HG02678 (cell line): ENCODE measurements at regions not wholly inside any gene's neighbourhood (a gene's known extent, or its start where the extent isn't known, plus 50 kb on each side); places are given as distances from the start of the nearest gene placed in this dataset.
A peak's percentile ranks its signal among the peaks of the same experiment; 100 is the strongest.
"Not testable (repeated sequence)": the region's sequence is repeated elsewhere in the genome, so short reads cannot be mapped to it uniquely, and the experiment has no call there.

Experiments used
- ATAC-seq: cut with Tn5 transposase; IDR thresholded peaks from one replicate; pipeline ENCODE4 v1.9.1; 2021; ENCODE audit warnings: mild to moderate bottlenecking, moderate library complexity; ENCODE audit not compliant: unreplicated experiment

DNA sequence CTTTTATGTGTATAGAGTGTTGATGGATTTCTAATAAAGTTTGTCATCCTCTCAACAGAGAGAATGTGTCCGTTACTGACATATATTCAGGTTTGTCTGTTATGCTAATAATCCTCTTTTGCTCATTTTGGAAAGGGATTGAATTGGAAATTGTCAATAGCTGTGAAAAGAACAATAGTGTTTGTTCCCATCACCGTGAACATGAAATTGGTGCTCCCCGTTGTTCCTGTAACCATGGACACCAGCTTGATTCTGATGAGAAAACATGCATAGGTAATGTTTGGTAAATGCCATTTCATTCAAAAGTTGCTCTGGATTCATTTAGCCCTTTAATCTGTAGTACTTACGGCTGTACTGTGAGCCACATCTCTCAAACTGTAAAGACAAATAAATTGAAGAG lies 707.0 kb upstream of the GOLIM4 start:
- no peak for ATAC-seq

DNA sequence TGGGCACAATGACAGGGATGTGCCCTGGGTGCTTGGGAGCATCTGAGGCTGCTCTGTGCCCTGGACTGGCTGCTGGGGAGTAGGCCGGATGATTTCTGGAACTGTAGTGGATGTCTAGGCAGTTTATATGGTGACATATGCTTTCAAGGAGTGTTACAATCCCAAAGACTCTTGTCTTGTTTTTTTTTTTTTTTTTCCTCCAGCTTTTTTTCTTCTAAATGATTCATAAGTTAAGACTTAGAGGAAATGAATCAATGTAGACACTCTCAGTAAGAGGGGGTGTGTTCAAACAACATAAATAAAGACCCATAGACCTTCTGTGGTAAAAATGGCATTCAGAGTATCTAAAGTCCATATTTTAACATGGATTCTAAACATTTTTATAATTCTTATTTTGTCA lies 706.1 kb upstream of the GOLIM4 start:
- ATAC-seq = no peak

DNA sequence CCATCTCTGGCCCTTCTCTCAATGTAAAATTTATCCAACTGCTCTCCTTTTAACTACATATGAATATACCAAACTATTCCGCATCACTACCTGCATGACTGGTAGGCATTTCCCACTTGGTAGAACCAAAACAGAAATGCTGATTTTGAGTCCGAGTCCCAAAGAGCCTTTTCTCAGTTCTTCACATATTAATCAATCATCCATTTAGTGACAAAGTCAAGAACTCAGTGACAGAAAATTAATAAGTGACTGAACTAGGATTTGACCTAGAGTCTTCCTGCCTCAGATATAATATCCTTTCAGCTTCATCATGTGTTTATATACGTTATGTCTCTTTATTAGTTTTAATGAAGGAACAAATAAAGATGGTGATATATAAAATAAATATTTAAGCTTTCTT lies 700.6 kb upstream of the GOLIM4 start:
- no peak for ATAC-seq

DNA sequence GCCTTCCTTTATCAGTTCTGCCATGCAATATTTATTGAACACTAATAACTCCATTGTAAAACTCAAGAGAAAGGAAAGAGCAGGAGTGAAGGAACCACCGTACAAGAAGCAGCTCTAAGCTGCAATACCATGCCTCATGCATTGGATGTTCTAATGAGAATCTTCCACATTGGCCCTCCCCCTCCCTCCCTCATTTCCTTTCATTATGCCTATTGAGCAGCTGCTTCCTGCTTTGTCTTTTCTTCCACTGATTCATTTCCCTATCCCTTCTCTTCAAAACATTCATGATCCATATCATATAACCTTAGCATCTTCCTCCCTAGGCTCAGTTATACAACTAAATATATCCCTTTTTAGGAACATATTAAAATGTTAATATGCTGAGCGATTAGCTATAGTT lies 698.7 kb upstream of the GOLIM4 start:
- no peak for ATAC-seq

DNA sequence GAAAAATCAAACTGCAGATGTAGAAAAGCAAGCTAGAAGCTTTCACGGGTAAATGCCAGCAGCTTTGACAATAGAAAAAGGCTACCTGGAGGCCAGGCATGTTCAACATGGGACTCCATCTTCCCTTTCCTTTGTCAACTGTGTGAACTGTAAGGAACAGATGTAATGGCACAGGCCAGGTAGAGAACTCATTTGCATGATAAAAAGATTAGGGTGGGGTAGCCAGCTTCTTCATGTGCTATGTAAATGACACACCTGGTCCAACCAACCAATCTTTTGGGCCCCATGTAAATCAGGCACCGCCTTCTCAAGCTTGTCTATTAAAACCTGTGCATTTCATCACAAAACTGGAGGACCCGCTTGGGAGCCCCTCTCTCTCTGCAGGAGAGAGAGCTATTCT lies 686.5 kb upstream of the GOLIM4 start:
- ATAC-seq = no peak

DNA sequence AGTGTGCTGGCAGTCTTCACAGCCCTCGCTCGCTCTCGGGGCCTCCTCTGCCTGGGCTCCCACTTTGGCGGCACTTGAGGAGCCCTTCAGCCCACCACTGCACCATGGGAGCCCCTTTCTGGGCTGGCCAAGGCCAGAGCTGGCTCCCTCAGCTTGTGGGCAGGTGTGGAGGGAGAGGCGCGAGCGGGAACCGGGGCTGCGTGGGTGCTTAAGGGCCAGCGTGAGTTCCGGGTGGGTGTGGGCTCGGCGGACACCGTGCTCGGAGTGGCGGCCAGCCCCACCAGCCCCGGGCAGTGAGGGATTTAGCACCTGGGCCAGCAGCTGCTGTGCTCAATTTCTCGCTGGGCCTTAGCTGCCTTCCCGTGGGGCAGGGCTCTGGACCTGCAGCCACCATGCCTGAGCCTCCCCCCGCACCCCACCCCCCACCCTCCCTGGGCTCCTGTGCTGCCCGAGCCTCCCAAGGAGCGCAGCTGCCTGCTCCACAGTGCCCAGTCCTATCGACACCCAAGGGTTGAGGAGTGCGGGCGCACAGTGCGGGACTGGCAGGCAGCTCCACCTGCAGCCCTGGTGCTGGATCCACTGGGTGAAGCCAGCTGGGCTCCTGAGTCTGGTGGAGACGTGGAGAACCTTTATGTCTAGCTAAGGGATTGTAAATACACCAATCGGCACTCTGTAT lies 684.4 kb upstream of the GOLIM4 start:
- ATAC-seq = not testable (repeated sequence)

DNA sequence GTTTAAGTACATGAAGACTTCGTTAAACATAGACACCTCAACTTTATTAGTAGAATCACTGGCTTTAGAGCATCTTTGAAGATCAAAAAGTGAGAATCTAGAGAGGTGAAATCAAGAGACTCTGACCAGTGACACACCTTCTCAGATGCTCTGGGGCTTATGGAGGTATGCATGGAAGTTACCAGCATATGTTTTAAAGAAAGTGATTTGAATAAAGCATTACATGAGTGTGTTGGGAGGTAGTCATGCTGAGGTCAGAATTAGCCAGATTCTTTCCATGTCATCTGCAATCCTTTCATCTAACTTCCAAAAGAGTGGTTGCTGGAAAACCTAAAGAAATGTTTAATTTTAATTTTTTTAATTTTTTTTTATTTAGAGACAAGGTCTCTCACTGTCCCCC lies 658.0 kb upstream of the GOLIM4 start:
- no peak for ATAC-seq

DNA sequence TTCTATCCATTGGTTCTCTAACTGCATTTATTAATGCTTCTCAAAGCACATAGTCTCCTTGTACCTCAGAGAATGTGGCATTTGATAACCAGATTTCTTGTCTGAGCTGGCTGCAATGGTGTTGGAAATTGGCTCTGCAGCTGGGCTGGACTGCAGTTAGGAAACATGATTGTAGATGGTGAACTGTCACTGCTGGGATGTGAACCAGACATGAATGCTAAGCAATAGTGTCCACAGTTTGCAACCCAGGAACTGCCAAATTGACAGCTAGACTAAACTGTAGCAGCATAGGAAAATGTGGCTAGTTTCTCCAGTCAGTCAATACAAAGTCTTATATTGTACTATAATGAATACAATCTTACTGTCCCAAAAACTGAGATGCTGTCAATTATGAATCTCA lies 656.6 kb upstream of the GOLIM4 start:
- ATAC-seq = no peak

DNA sequence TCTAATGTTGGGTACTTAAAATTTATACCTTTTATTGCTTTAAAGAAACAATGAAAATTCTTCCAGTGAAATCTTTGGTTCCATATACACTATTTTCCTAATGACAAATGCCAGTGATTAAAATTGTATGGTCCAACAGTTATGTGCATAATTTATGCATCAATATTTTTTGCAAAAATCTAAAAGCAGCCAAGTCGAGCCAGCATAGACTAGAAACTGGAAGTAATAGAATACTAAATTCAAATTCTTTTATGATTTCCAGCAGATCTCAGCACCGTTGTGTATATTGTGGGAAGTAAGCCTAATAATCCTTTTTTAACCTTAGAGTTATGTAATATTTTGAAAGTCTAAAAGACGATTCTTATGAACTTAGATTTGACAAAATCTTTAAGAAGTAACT lies 652.0 kb upstream of the GOLIM4 start:
- ATAC-seq = no peak

DNA sequence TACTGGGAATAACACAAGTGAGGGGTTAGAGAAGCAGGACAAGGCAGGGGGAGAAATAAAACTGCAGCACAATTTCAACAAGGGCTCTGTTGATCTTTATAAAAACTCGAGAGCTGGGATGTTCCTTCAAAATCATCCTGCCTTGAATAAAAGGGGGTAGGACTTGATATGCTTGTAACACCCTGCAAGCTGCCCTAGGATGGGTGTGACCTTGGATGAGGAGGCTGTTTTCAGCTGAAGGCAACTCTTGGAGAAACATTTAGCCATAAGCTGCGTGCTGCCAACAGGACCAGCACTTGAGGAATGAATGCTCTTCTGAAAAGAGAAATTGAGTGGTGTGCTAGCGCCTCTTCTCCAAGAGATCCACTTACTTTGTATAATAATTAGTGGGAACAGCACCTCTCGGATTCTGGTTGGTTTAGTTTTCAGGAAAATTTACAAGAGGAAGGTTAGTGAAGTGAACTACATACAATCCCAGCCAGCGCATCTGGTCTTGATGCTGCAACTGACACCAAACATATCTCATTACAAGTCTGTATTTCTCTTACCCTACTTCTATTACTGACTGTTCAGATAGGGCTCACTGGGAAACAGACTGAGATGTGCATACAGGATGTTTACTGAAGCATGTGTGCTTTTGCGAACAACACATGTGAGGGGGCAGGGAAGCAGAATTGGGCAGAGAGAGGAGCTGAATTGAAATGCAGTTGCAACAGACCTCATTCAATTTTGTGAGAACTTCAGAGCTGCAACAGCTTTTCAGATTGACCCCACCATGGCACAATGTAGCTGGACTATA lies 643.0 kb upstream of the GOLIM4 start:
- no peak for ATAC-seq

DNA sequence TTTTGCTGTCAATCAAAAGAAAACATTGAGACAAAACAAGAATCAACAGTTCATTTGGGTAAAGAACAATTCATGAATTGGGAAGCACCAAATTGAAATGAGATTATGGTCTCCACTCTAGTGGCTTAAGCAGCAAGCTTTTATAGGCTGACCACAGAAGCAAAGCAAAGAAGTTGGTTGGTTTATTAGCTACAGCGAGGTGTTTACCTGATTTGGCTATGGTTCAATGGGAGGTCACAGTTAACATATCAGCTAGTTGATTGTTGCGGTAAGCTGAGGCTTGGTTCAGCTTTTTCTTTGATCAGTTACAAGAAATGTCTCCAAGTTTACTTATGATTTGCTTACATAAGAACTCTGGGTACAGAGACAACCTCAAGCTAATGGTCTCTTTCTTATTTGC lies 640.5 kb upstream of the GOLIM4 start:
- ATAC-seq = no peak

DNA sequence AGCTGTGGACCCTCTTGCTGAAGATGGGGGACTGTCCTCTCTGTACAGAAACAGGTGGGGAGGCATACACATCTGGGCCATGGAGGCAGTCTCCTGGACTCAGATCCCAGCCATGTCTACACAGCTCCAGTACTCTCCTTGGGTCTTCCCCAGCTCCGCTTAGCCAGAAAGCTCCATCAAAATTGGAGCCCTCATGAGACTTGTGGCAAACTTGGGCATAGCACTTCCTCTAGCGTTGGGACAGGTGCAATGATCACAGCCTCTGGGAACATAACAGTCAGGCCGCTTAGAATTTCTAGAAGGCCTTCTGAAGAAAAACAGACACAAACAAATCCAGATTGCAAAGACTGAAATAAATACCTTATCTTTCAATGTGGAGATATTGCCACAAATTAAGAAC lies 634.3 kb upstream of the GOLIM4 start:
- ATAC-seq = no peak

DNA sequence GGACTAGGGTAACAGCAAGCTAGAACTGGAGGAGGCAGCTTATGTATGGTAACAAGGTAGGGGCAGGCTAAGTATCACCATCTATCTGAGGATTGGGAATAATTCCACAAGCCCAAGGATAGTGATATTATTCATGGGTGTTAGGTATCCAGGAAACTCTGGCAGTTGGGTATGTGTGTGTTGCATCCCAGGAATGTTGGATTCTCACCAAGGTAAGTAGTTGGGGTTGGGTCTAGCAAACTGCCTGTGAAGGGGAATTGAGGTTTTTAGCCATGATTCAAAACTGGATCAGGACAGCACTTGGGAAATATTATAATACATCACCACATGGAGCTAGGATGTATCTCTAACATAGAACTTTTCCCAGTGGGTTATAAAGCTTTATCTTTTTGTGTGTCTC lies 626.4 kb upstream of the GOLIM4 start:
- ATAC-seq = no peak

DNA sequence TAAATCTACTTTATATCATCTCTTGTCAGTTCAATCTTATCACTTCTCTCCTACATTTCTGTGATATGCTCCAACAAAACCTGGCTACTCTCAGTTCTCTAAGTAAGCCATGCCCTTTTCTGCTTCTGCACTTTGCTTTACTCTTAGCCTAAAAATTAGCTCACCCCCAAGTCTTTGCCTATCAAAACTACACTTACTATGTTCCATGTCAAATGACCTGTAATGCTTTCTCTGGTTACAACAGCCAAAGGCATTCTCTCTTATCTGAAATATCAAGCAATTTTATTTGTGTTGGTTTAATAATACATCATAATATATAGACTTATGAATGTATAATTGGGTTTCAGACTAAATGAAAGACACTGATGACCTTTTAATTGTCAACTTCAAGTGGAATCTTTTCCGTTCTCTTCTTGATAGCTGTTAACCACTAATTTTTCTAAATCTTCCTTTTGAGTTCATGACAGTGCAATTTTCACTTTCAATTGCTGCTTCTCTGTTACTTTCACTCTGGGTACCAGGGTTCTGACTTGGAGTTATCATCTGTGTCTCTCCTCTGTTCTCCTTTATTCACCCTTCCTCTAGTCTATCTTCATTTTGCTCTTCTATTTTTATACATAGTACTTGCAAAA lies 619.0 kb upstream of the GOLIM4 start:
- peak; percentile 87 for ATAC-seq

DNA sequence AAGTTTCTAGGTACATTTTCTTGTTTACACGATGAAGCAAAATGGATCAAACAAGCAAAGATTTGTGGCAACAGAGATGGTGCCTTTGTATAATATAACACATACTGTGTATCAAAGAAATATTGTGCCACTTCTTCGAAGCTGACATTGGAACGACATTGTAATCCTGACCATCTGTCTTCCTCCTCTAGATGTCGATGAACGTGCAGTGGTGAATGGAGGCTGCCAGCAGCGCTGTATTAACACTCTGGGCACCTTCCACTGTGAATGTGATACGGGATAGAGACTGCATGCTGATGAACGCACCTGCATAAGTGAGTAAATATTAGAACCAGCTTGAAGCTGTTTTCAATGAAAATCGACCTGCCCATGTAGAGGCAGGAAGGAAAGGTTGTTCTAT lies 613.3 kb upstream of the GOLIM4 start:
- ATAC-seq = no peak

DNA sequence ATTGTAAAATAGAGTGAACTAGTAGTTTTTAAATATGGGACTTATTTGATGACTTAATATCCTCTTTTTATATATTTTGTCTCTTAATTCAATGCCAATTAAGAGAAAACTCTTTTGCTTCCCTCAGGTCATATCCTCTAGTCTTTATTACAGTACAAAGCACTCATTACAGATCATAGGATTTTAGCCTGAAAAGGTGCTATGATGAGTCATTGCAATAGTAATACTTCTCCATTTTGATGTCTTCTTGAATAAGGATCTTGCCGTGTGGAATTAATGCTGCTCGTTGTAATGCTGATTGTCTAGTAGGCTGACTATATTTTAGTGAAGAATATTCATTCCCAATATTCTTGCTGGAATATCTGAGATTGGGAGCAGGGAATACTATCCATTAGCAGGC lies 612.2 kb upstream of the GOLIM4 start:
- ATAC-seq = no peak

DNA sequence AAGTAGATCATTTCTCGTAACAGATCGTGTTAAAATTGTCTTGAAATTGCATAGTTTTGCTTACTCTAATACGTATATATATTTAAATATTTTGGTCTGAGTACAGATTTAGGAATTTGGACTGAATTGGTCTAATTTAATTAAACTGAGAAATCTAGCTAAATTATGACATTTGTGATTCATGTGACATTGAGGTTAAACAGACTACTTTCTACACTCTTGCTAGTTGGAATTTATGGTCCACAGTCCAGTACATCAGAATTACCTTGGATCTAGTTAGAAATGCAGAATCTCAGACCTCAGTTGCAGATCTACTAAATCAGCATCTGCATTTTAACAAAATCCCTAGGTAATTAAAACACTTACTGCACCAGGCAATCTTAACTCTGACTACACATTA lies 609.7 kb upstream of the GOLIM4 start:
- no peak for ATAC-seq

DNA sequence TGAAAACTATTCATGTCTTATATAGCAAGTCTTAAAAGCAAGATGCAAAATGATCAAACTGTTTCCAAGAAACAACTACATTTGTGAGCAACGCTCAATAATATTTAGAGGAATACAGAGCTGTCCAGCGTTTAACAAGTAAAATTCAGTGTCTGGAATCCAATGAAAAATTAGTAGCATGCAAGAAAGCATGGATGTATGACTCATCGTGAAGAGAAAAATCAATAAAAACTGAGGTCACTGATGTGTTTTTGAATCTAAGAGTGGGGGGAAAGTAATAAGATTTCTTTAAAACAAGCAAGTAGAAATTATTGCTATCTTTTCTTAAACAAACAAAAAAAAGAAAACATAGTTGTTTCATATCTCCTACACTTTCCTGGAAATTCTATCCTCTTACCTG lies 600.3 kb upstream of the GOLIM4 start:
- no peak for ATAC-seq

DNA sequence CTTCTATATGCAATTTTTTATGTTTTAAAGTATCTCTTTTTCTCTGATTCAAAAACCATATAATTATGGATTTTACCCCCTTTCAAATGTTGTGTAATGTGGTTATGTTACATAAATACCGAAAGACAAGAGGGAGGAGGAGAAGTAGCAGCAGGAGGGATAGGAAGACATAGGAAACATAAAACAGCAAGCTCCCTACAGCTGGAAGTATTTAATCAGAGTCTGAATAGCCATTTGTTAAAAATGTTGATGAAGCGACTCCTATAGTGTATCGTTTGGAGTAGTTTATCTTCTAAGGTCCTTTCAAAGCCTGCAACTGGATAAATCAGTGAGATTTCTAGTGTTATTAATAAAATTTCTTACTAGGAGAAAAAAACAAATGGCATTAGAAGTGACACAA lies 598.1 kb upstream of the GOLIM4 start:
- ATAC-seq = no peak

DNA sequence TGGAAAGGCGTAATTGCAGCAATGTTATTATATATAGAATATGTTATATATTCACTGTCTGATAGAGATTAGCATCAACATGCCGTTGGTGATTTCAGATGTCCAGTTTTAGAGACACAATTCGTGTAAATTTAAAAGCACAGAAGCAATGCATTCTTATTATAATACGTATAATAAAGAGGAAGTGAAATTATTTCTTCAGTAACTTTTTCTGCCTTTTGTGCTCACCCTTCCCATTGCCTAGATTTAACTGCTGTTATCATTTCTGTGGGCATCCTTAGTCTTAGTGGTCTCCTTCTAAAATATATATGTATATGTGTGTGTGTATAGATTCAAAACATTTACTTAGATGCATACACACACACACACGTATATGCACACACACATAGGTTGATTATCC lies 592.5 kb upstream of the GOLIM4 start:
- no peak for ATAC-seq

DNA sequence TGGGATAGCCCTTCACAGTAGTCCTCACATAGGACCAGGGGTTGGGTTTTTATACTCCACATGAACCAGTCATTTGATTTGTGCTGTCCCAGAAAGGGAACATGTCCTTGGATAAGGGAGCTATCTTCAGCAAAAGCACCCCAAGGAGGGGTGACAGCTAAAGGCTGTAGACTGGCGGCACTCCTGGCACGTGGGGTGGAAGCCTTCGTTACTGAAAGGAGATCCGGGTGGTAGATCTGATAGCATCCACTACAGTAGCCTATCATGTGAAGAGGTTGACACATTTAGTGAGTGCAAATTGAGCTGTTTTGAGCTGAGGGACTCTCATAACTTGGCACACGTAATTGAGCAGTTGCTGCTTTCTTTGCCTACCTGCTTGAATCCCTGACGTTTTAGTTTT lies 588.8 kb upstream of the GOLIM4 start:
- ATAC-seq = no peak

DNA sequence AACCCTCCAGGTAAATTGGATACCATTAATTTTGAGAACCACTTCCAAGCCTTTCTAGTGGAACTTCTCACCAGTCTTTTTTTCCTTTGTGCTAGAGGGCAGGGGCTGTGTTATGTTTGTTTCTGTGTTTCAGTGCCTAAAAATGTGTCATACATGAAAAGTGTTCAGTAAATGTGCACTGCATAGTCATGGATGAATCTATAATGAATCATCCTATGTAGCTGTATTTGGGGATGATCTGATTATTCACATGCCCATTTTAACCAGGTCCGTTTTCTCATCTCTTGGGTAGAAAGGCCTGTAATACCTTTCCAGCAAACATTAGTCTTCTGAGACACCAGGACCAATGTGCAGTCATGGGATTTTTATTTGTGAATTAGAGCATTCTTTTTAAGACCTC lies 583.0 kb upstream of the GOLIM4 start:
- no peak for ATAC-seq
